Glutamatergic neuron (in vitro differentiated cells): ENCODE measurements at regions not wholly inside any gene's neighbourhood (a gene's known extent, or its start where the extent isn't known, plus 50 kb on each side); places are given as distances from the start of the nearest gene placed in this dataset.

ENCODE experiments used
- DNase-seq: peaks from one replicate; pipeline ENCODE4 v3.0.0; 2022
- H3K27ac Mint-ChIP-seq: one replicate; pipeline ENCODE4 v1.8.0; 2020; ENCODE audit warnings: mild to moderate bottlenecking, mixed read lengths, inconsistent platforms; ENCODE audit not compliant: unreplicated experiment
- H3K27me3 Mint-ChIP-seq: one replicate; pipeline ENCODE4 v1.8.0; 2020; ENCODE audit warnings: mild to moderate bottlenecking, moderate library complexity, mixed read lengths, inconsistent platforms; ENCODE audit not compliant: unreplicated experiment
- H3K36me3 Mint-ChIP-seq: one replicate; pipeline ENCODE4 v1.8.0; 2020; ENCODE audit warnings: mild to moderate bottlenecking, mixed read lengths, inconsistent platforms; ENCODE audit not compliant: unreplicated experiment
- H3K4me1 Mint-ChIP-seq: one replicate; pipeline ENCODE4 v1.8.0; 2020; ENCODE audit warnings: mild to moderate bottlenecking, low read depth, mixed read lengths, inconsistent platforms; ENCODE audit not compliant: unreplicated experiment
- H3K4me3 Mint-ChIP-seq: one replicate; pipeline ENCODE4 v1.8.0; 2020; ENCODE audit warnings: mild to moderate bottlenecking, mixed read lengths, inconsistent platforms; ENCODE audit not compliant: unreplicated experiment
- H3K9me3 Mint-ChIP-seq: one replicate; pipeline ENCODE4 v1.8.0; 2020; ENCODE audit warnings: mild to moderate bottlenecking, moderate library complexity, mixed read lengths, inconsistent platforms; ENCODE audit not compliant: unreplicated experiment
- TF ChIP-seq, protein P1 (sequence below): fragments of 200-600 bp; sonication (generic); IDR thresholded peaks from one replicate; pipeline ENCODE4 v1.5.0; 2021; ENCODE audit not compliant: partially characterized antibody, unreplicated experiment

- no peak for DNase-seq
- Mint-ChIP-seq H3K9me3 (no peaks in the 10 kb centered on the region), H3K36me3 (no peaks in the 10 kb centered on the region), H3K4me1 (no peaks in the 10 kb centered on the region), H3K4me3 (no peak overlapping the region), H3K27me3 (no peaks in the 10 kb centered on the region), H3K27ac (no peak overlapping the region)
- TF ChIP-seq, protein P1, sequence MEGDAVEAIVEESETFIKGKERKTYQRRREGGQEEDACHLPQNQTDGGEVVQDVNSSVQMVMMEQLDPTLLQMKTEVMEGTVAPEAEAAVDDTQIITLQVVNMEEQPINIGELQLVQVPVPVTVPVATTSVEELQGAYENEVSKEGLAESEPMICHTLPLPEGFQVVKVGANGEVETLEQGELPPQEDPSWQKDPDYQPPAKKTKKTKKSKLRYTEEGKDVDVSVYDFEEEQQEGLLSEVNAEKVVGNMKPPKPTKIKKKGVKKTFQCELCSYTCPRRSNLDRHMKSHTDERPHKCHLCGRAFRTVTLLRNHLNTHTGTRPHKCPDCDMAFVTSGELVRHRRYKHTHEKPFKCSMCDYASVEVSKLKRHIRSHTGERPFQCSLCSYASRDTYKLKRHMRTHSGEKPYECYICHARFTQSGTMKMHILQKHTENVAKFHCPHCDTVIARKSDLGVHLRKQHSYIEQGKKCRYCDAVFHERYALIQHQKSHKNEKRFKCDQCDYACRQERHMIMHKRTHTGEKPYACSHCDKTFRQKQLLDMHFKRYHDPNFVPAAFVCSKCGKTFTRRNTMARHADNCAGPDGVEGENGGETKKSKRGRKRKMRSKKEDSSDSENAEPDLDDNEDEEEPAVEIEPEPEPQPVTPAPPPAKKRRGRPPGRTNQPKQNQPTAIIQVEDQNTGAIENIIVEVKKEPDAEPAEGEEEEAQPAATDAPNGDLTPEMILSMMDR, result no peak
Observed at GRCh38 chrX:122567911-122568310, 616.2 kb upstream of the GRIA3 start.

- no peaks in the 10 kb centered on the region for H3K36me3 Mint-ChIP-seq
- H3K9me3 Mint-ChIP-seq, result no peaks in the 10 kb centered on the region
Observed at GRCh38 chrX:122572461-122572860, 611.6 kb upstream of the GRIA3 start.

DNA sequence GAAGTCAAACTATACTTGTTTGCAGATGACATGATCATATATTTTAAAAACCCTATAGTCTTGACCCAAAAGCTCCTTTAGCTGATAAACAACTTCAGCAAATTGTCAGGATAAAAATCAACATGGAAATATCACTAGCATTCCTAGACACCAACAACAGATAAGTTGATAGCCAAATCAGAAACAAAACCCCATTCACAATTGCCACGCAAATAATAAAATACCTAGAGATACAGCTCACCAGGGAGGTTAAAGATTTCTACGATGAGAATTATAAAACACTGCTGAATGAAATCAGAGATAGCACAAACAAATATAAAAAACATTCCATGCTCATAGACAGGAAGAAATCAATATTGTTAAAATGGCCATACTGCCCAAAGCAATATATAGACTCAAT, 605.0 kb upstream of the GRIA3 start:
- Mint-ChIP-seq H3K4me1 (no peaks in the 10 kb centered on the region), H3K4me3 (no peak overlapping the region), H3K36me3 (no peaks in the 10 kb centered on the region), H3K9me3 (no peaks in the 10 kb centered on the region), H3K27me3 (peaks cover 2% of the 10 kb centered on the region), H3K27ac (no peak overlapping the region)
- DNase-seq, result no peak
- TF ChIP-seq, protein P1, result no peak

More at GRCh38 chrX:122572461-122572860, 611.6 kb upstream of the GRIA3 start:
- no peak for DNase-seq
- Mint-ChIP-seq H3K4me3 (no peak overlapping the region), H3K27ac (no peak overlapping the region), H3K27me3 (peaks cover 2% of the 10 kb centered on the region), H3K4me1 (no peaks in the 10 kb centered on the region)
- TF ChIP-seq, protein P1, result no peak

- no peak overlapping the region for H3K27ac Mint-ChIP-seq
- TF ChIP-seq, protein P1, result no peak
- H3K4me1 Mint-ChIP-seq, result no peaks in the 10 kb centered on the region
- H3K9me3 Mint-ChIP-seq, result no peaks in the 10 kb centered on the region
- no peak overlapping the region for H3K4me3 Mint-ChIP-seq
- no peak for DNase-seq
- no peaks in the 10 kb centered on the region for H3K36me3 Mint-ChIP-seq
- peaks cover 2% of the 10 kb centered on the region for H3K27me3 Mint-ChIP-seq
Observed at GRCh38 chrX:122579526-122579925, 604.6 kb upstream of the GRIA3 start.

GRCh38 chrX:122582280-122582974, 601.7 kb upstream of the GRIA3 start:
- no peaks in the 10 kb centered on the region for H3K27me3 Mint-ChIP-seq
- TF ChIP-seq, protein P1, result no peak
- H3K36me3 Mint-ChIP-seq, result no peaks in the 10 kb centered on the region
- H3K4me1 Mint-ChIP-seq, result no peaks in the 10 kb centered on the region
- H3K27ac Mint-ChIP-seq, result no peak overlapping the region
- no peaks in the 10 kb centered on the region for H3K9me3 Mint-ChIP-seq
- no peak for DNase-seq
- no peak overlapping the region for H3K4me3 Mint-ChIP-seq
